ENCODE measurements at regions not wholly inside any gene's neighbourhood (a gene's known extent, or its start where the extent isn't known, plus 50 kb on each side); places are given as distances from the start of the nearest gene placed in this dataset.
"Not testable (repeated sequence)": the region's sequence is repeated elsewhere in the genome, so short reads cannot be mapped to it uniquely, and the experiment has no call there.

DNA sequence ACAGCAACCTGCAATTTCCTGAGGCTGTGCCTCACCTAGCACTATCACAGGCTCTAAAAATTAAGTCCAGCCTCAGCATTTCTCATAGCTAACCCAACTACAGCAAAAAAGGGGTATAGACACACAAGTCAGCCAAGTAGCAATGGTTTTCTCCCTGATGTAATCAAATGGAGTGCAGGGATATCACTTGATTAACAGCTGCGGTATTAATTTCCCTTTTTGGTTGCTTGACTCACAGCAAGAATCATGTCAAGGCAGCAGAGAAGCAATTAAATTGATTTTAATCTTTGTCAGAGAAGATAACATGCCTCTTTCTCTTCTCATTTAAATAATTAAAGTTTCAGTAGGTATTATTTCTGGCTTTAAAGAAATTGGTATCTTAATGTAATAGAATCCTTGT is 278.9 kb downstream of the RWDD3 start:
- DNase-seq (ENCODE audit: extremely low read depth in 1 of 2, low read depth in 1 of 2), result no peak

GRCh38 chr1:95517506-95517905 is 283.5 kb downstream of the RWDD3 start:
- DNase-seq (ENCODE audit: extremely low read depth in 1 of 2, low read depth in 1 of 2), result no peak

DNA sequence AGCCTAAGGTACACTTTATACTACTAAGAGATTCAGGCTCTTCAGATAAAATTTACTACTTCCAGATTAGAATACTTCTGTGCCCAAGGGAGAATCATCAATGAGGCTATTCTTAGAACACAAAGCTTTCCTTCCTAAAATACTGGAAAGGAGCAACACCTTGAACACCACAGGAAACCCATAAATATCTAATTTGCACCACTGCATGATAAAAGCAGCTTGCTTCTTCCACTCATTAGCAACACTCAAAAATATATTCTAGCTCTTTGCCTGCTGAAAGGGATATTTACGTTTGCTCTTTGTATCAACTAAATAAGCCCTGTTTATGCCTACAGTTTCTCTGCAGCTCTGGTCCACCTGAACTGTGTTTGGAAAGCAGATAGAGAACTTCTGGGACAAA is 284.3 kb downstream of the RWDD3 start:
- no peak for DNase-seq (ENCODE audit: extremely low read depth in 1 of 2, low read depth in 1 of 2)

GRCh38 chr1:95520390-95520789 is 286.4 kb downstream of the RWDD3 start:
- DNase-seq (ENCODE audit: extremely low read depth in 1 of 2, low read depth in 1 of 2), result no peak

GRCh38 chr1:95532335-95532734 is 298.3 kb downstream of the RWDD3 start:
- DNase-seq (ENCODE audit: extremely low read depth in 1 of 2, low read depth in 1 of 2), result no peak

DNA sequence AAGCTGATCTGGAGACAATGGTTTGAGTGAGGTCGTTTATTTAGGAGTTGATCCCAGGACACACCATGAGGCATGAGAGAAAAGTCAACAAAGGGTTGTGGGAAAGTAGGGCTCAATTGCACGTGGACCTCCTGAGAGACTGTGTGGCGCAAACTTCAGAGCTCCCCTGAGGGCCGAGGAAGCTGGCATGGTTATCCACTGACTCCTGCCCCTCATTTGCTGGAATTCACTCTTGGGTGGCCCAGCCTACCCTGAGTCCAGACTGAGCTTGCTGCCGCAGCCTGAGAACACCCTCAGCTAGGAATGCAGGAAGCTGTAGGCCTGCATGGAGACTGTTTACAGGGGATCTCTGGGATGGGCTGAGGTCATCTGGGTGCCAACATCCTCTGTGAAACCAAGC is 301.0 kb downstream of the RWDD3 start:
- no peak for DNase-seq (ENCODE audit: extremely low read depth in 1 of 2, low read depth in 1 of 2)

DNA sequence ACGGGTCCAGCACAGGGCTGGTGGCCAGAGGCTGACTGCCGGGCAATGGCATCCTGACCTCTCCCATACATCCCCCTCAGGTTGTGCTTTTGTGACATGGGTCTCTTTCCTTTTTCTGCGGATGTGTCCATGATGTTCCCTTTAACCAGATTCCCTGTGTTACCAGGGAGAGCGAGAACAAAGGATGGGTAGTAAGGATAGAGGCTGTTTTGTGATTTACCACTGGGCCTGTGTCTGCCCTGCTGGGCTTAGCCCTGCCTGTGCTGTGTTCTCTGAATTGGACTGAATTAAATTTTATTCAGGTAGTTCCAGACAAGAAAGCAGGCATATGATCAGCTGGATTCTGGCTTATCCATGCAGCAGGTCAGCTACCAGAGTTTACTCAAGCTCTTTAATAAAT is 301.6 kb downstream of the RWDD3 start:
- no peak for DNase-seq (ENCODE audit: extremely low read depth in 1 of 2, low read depth in 1 of 2)

DNA sequence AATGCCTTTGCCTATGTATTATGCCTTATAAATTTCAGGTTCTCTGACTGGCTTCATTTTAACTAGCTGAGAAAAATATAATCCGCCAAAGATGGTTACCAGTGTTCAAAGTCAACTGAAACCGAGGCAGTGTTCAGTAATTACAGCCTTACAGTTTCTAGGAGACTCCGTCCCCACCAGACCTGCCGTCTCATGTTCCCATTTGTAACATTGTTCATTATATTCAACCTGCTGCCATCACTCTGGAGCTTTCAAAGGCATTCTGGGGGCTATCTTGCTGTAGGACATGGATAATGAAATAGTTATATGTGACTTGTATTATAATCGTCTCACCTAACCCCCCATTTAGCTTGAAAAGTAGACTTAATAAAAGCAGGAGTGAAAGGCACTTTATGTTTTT is 302.5 kb downstream of the RWDD3 start:
- DNase-seq (ENCODE audit: extremely low read depth in 1 of 2, low read depth in 1 of 2), result no peak

DNA sequence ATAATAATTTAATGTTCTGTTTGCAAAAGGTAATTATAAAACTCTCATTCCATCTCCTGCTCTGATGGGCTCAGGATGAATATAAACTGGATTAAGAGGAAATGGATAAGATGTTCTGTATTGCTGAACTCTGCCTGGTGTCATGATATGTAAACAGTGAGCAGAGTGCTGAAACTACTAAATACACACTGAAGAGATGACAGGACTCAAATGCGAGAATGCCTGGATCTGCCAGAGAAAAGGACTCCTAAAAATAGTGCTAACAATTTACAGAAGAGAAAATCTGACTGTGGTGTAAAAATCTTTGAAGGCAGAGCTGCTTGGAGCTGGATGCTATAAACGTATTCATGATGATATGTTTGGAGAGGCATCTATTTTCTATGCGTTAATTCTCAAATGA is 303.2 kb downstream of the RWDD3 start:
- no peak for DNase-seq (ENCODE audit: extremely low read depth in 1 of 2, low read depth in 1 of 2)

DNA sequence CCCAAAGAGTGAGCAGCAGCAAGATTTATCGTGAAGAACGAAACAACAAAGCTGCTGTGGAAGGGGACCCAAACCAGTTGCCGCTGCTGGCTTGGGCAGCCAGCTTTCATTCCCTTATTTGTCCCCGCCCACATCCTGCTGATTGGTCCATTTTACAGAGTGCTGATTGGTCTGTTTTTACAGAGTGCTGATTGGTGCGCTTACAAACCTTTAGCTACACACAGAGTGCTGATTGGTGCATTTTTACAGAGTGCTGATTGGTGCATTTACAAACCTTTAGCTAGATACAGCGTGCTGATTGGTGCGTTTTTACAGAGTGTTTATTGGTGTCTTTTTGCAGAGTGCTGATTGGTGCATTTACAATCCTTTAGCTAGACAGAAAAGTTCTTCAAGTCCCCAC is 304.2 kb downstream of the RWDD3 start:
- not testable (repeated sequence) for DNase-seq (ENCODE audit: extremely low read depth in 1 of 2, low read depth in 1 of 2)

GRCh38 chr1:95542936-95543335 is 308.9 kb downstream of the RWDD3 start:
- no peak for DNase-seq (ENCODE audit: extremely low read depth in 1 of 2, low read depth in 1 of 2)

- no peak for DNase-seq (ENCODE audit: extremely low read depth in 1 of 2, low read depth in 1 of 2)
Observed at GRCh38 chr1:95547005-95547404, 313.0 kb downstream of the RWDD3 start.

GRCh38 chr1:95548211-95548610 is 314.2 kb downstream of the RWDD3 start:
- no peak for DNase-seq (ENCODE audit: extremely low read depth in 1 of 2, low read depth in 1 of 2)

GRCh38 chr1:95551201-95551600 is 317.2 kb downstream of the RWDD3 start:
- DNase-seq (ENCODE audit: extremely low read depth in 1 of 2, low read depth in 1 of 2), result no peak

- no peak for DNase-seq (ENCODE audit: extremely low read depth in 1 of 2, low read depth in 1 of 2)
Observed at GRCh38 chr1:95553595-95553994, 319.6 kb downstream of the RWDD3 start.

DNA sequence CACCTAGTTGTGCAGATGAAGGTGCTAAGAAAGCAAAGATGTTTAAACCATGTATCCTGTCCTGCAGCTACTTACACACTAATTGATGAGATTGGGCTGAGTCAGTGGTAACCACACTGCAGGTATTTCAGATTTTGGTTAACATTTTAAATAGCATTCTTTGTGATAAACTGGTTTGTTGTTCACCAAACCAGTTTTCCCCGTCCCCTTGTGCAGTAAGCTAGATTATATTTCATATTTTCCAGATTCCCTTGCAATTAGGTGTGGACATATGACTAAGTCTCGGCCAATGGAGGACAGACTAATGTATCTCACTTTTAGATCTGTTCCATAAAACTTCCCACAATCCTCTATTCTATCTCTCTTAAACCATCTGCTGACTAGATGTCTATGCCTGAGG is 320.4 kb downstream of the RWDD3 start:
- no peak for DNase-seq (ENCODE audit: extremely low read depth in 1 of 2, low read depth in 1 of 2)

DNA sequence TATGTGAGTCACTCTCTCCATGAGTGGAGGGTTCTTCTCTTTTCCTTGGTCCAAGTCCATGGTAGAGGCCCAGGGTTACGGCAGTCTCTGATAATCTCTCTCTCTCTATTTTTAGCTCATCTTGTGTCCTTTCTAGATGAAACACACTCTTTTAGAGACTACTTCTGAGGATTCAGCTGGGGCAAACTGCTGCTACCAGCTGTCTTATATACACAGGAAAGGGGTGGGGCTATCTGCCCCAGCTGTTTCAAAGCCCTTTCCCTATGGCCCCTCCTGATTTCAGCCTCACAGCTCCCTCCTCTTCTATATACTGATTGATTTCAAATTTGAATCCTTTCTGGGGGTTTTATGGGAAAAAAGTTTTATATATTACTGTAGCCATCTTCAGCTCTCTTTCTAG is 324.8 kb downstream of the RWDD3 start:
- no peak for DNase-seq (ENCODE audit: extremely low read depth in 1 of 2, low read depth in 1 of 2)

- DNase-seq (ENCODE audit: extremely low read depth in 1 of 2, low read depth in 1 of 2), result no peak
Observed at GRCh38 chr1:95561346-95561745, 327.3 kb downstream of the RWDD3 start.

GRCh38 chr1:95562230-95562629 is 328.2 kb downstream of the RWDD3 start:
- no peak for DNase-seq (ENCODE audit: extremely low read depth in 1 of 2, low read depth in 1 of 2)

DNA sequence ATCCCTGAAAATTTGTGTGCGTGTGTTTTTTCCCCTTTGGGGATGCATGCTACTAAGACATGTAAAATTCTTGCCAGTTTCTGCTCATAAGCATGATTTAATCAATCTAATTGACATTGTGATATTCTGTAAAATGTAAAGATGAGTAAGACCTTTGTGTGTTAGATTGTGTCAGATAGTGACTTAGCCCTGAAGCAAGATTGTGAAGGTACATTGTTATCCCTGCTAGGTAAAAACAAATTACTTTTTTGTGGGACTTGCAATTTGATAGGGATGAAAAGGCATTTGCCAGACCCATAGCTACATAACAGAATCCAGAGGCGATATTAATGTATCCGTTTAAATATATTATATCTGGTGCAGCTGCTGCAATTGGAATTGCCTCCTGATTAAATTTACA is 338.0 kb downstream of the RWDD3 start:
- no peak for DNase-seq (ENCODE audit: extremely low read depth in 1 of 2, low read depth in 1 of 2)

GRCh38 chr1:95572962-95573361 is 339.0 kb downstream of the RWDD3 start:
- DNase-seq (ENCODE audit: extremely low read depth in 1 of 2, low read depth in 1 of 2), result no peak

DNA sequence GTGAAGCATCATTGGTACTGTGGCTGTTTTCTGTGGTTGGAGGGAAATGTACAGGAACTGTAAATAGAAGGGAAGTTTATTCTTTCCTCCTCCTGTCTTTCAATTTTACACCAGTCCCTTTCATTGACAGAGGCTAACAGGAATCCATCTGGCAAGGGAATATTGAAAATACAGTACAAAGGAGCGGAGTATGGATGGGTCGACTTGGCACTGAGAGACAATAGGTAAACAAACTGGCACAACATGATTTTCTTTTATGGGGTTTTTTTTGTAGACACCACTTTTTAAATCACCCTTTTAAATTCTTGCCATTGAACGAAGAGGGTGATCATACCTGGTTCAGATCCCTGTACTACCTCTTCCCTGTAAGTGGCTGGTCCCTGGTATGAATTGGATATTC is 341.3 kb downstream of the RWDD3 start:
- DNase-seq (ENCODE audit: extremely low read depth in 1 of 2, low read depth in 1 of 2), result no peak

- DNase-seq (ENCODE audit: extremely low read depth in 1 of 2, low read depth in 1 of 2), result no peak
Observed at GRCh38 chr1:95578462-95578861, 344.5 kb downstream of the RWDD3 start.

DNA sequence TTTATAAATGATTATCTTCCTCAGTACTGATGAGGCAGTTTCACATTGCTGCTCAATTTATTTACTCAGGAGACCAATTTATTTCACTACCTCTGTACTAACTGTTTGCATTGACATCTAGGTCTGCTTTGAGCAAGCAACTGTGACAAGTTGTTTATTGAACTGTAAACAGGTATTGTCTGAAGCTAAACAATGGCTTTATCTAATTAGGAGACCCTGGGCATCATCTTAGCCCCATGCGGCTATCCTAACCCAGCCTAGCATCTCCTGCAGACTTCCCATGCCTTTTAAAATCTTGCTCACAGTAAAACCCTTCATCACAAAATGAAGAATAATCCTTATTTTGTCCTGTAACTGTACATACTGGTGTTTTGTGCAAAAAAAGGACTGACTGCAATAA is 348.2 kb downstream of the RWDD3 start:
- no peak for DNase-seq (ENCODE audit: extremely low read depth in 1 of 2, low read depth in 1 of 2)
